ENCODE measurements at regions not wholly inside any gene's neighbourhood (a gene's known extent, or its start where the extent isn't known, plus 50 kb on each side); places are given as distances from the start of the nearest gene placed in this dataset.

DNA sequence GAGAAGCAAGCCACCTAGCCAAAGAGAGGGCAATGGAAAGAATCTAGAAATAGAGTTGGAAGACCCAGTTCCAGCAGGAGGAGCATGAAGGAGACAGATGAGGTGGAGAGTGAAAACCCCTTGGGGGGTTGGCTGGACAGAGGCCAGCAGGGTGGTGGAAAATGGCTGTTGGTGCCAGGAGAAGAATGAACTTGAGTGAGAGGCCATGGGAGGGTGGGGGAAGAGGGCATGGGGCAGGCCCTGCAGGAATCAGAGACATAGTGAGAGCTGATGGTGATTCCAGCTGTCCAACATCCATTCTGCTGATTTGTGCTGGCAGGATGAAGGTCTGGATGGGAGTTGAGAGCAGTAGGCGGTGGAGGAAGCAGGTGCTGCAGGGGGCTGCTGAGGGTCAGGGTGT lies 108.0 kb upstream of the TNP1 start:
- TF ChIP-seq, protein P1, sequence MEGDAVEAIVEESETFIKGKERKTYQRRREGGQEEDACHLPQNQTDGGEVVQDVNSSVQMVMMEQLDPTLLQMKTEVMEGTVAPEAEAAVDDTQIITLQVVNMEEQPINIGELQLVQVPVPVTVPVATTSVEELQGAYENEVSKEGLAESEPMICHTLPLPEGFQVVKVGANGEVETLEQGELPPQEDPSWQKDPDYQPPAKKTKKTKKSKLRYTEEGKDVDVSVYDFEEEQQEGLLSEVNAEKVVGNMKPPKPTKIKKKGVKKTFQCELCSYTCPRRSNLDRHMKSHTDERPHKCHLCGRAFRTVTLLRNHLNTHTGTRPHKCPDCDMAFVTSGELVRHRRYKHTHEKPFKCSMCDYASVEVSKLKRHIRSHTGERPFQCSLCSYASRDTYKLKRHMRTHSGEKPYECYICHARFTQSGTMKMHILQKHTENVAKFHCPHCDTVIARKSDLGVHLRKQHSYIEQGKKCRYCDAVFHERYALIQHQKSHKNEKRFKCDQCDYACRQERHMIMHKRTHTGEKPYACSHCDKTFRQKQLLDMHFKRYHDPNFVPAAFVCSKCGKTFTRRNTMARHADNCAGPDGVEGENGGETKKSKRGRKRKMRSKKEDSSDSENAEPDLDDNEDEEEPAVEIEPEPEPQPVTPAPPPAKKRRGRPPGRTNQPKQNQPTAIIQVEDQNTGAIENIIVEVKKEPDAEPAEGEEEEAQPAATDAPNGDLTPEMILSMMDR (conservative IDR thresholded peaks at IDR 0.05; ENCODE audit: low read length) = no peak
- no peak for TF ChIP-seq EZH2phosphoT487 (IDR thresholded peaks at IDR 0.05; ENCODE audit: borderline replicate concordance, low read depth, low read length)
